PC-3 (cell line): ENCODE measurements at regions not wholly inside any gene's neighbourhood (a gene's known extent, or its start where the extent isn't known, plus 50 kb on each side); places are given as distances from the start of the nearest gene placed in this dataset.

Experiments used
- ATAC-seq: fragments of 200-7000 bp; cut with Tn5 transposase; 2 replicates; pipeline ENCODE4 v1.9.1; 2020; ENCODE audit warnings: mild to moderate bottlenecking, moderate library complexity
- BruUV-seq: library from RNA; stranded (reverse); fragments of 400-500 nt; replicated peaks from 2 replicates; lab custom pipeline; 2021; lab: Mats Ljungman, UMichigan
- CTCF ChIA-PET: fragments of 300-600 bp; sonication (Branson Sonifier 250); formaldehyde crosslinking; loops from one replicate; lab custom pipeline; 2022; ENCODE audit warnings: antibody characterized with exemption; lab: Charles Lee
- POLR2A ChIA-PET: fragments of 300-600 bp; sonication (Branson Sonifier 250); formaldehyde crosslinking; loops from one replicate; lab custom pipeline; 2022; ENCODE audit warnings: antibody characterized with exemption; ENCODE audit not compliant: unreplicated experiment; lab: Charles Lee
- DNase-seq: peaks from one replicate; pipeline ENCODE4 v3.0.0-alpha.2; 2015
- H2AFZ ChIP-seq: fragments of 300-600 bp; sonication (generic); 2 replicates; pipeline ENCODE4 v1.6.0; 2016; ENCODE audit warnings: antibody characterized with exemption, low read length
- H3F3A ChIP-seq: fragments of 300-600 bp; sonication (generic); one replicate; pipeline ENCODE4 v1.6.0; 2017; ENCODE audit warnings: antibody characterized with exemption, low read length, control low read depth, mild to moderate bottlenecking; ENCODE audit not compliant: unreplicated experiment
- H3K27ac ChIP-seq: fragments of 300-600 bp; sonication (generic); 2 replicates; pipeline ENCODE4 v1.5.1; 2016; ENCODE audit warnings: mild to moderate bottlenecking, low read length
- H3K27me3 ChIP-seq: fragments of 300-600 bp; sonication (generic); 2 replicates; pipeline ENCODE4 v1.6.1; 2016; ENCODE audit warnings: low read length, mixed read lengths
- H3K36me3 ChIP-seq: fragments of 300-600 bp; sonication (generic); 2 replicates; pipeline ENCODE4 v1.6.1; 2016; ENCODE audit warnings: low read depth, mixed run types, low read length, mixed read lengths
- H3K4me1 ChIP-seq: fragments of 300-600 bp; sonication (generic); 2 replicates; pipeline ENCODE4 v1.5.1; 2016; ENCODE audit warnings: low read length; ENCODE audit not compliant: insufficient read depth
- H3K4me2 ChIP-seq: fragments of 300-600 bp; sonication (generic); 2 replicates; pipeline ENCODE4 v1.6.0; 2016; ENCODE audit warnings: low read length
- H3K4me3 ChIP-seq: fragments of 300-600 bp; sonication (generic); 2 replicates; pipeline ENCODE4 v1.5.1; 2016; ENCODE audit warnings: mild to moderate bottlenecking, low read length, mixed read lengths
- H3K79me2 ChIP-seq: fragments of 300-600 bp; sonication (generic); 2 replicates; pipeline ENCODE4 v1.6.1; 2017; ENCODE audit warnings: low read length, mixed read lengths
- H3K9ac ChIP-seq: fragments of 300-600 bp; sonication (generic); 2 replicates; pipeline ENCODE4 v1.6.0; 2016; ENCODE audit warnings: mild to moderate bottlenecking, low read length
- H3K9me2 ChIP-seq: fragments of 300-600 bp; sonication (generic); replicated peaks from 2 replicates; pipeline ENCODE4 v1.6.1; 2016; ENCODE audit warnings: mixed run types, low read length, mixed read lengths
- H3K9me3 ChIP-seq: fragments of 300-600 bp; sonication (generic); 2 replicates; pipeline ENCODE4 v1.6.1; 2016; ENCODE audit warnings: low read length, mixed read lengths
- H4K20me1 ChIP-seq: fragments of 300-600 bp; sonication (generic); 2 replicates; pipeline ENCODE4 v1.6.1; 2016; ENCODE audit warnings: low read length, mixed read lengths
- EZH2 ChIP-seq: fragments of 300-600 bp; sonication (generic); IDR thresholded peaks from one replicate; pipeline ENCODE4 v1.6.1; 2017; ENCODE audit warnings: antibody characterized with exemption, mild to moderate bottlenecking, low read length; ENCODE audit not compliant: unreplicated experiment
- EZH2phosphoT487 ChIP-seq: fragments of 300-600 bp; sonication (generic); IDR thresholded peaks from 2 replicates; pipeline ENCODE4 v1.6.1; 2018; ENCODE audit warnings: mild to moderate bottlenecking, antibody characterized with exemption, low read length, borderline replicate concordance
- intact Hi-C: fragments of 100-400 bp; cut with micrococcal nuclease; formaldehyde crosslinking; loops from 2 replicates; pipeline ENCODE4 v1.9.0; 2023
- TF ChIP-seq, protein P1 (sequence below): fragments of 300-600 bp; sonication (generic); conservative IDR thresholded peaks from 2 replicates; pipeline ENCODE4 v1.5.1; 2017; ENCODE audit warnings: antibody characterized with exemption, low read depth, mild to moderate bottlenecking, low read length

DNA sequence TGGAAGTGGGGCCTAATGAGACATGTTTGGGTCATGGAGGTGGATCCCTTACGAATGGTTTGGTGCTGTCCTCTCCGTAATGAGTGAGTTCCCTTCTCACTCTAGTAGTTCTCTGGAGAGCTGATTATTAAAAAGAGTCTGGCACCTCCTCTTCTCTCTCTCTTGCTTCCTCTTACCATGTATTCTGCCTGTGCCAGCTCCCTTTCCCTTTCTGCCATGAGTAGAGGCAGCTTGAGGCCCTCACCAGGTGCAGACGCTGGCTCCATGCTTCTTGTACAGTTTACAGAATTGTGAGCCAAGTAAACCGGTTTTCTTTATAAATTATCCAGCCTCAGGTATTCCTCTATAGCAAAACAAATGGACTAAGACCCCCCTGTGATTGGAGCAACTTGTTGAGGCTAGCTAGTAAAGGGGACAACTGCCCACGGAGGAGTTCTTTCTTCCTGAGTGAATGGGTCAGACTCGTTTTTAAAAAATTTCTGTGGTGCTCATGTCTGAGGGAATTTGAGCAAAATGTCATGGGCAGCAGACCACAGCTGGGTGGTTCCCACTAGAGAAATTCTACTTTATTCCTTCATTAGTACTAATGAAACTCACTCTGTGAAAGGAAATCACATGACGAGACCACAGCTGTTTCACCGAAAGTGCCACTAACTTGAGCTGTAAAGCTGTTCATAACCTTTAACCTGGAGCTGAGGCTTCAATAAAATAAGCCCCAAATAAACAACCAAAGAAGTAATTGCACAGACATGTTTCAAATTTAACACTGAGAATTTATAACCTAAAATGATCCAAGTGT lies 210.0 kb downstream of the NFKBIZ start:
- H3K36me3 ChIP-seq: no peaks in the 10 kb centered on the region
- DNase-seq (no peak), ATAC-seq (no peak)
- H3F3A ChIP-seq: no peaks in the 10 kb centered on the region
- no peaks in the 10 kb centered on the region for H3K9me2 ChIP-seq
- H3K27me3 ChIP-seq: no peaks in the 10 kb centered on the region
- POLR2A ChIA-PET: no interaction called here
- H4K20me1 ChIP-seq: no peaks in the 10 kb centered on the region
- H3K9ac ChIP-seq: no peak overlapping the region
- H2AFZ ChIP-seq: no peak overlapping the region
- intact Hi-C loops: no loop called here
- no peaks in the 10 kb centered on the region for H3K9me3 ChIP-seq
- no TSS peak for BruUV-seq
- no peaks in the 10 kb centered on the region for H3K79me2 ChIP-seq
- TF ChIP-seq EZH2: no peak
- no peak for TF ChIP-seq EZH2phosphoT487
- TF ChIP-seq, protein P1, sequence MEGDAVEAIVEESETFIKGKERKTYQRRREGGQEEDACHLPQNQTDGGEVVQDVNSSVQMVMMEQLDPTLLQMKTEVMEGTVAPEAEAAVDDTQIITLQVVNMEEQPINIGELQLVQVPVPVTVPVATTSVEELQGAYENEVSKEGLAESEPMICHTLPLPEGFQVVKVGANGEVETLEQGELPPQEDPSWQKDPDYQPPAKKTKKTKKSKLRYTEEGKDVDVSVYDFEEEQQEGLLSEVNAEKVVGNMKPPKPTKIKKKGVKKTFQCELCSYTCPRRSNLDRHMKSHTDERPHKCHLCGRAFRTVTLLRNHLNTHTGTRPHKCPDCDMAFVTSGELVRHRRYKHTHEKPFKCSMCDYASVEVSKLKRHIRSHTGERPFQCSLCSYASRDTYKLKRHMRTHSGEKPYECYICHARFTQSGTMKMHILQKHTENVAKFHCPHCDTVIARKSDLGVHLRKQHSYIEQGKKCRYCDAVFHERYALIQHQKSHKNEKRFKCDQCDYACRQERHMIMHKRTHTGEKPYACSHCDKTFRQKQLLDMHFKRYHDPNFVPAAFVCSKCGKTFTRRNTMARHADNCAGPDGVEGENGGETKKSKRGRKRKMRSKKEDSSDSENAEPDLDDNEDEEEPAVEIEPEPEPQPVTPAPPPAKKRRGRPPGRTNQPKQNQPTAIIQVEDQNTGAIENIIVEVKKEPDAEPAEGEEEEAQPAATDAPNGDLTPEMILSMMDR: no peak
- CTCF ChIA-PET: no interaction called here
- peaks cover 7% of the 10 kb centered on the region for H3K4me1 ChIP-seq
- H3K27ac ChIP-seq: no peak overlapping the region
- H3K4me3 ChIP-seq: no peak overlapping the region
- H3K4me2 ChIP-seq: no peak overlapping the region

DNA sequence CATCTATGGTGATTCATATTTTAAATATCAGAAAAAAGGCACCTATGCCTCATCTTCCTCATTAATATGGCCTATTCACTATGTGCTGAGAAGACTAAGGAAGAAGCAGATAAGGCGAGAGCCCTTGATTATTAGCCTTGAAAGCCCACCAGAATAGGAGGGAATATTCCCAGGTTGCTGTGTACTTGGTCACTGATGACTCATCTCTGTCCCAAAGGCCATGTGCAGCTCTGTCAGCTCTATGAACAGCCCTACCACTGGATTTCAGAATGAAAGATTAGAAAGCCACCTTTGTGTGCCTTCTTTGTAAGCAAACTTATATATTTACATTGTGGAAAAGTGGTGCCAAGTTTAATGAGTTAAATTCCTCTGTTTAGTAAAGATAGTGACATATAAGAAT lies 211.5 kb downstream of the NFKBIZ start:
- peak; percentile 95 for ATAC-seq
- no peak overlapping the region for H2AFZ ChIP-seq

More for the DNA sequence above, 211.5 kb downstream of the NFKBIZ start:
- no peaks in the 10 kb centered on the region for H3F3A ChIP-seq
- H3K27ac ChIP-seq: peak overlapping the region; percentile 19; the same call in 1 of the 2 replicates
- no peaks in the 10 kb centered on the region for H3K79me2 ChIP-seq
- no peak overlapping the region for H3K4me3 ChIP-seq
- no peak overlapping the region for H3K4me2 ChIP-seq
- no peaks in the 10 kb centered on the region for H3K9me2 ChIP-seq
- no peaks in the 10 kb centered on the region for H4K20me1 ChIP-seq
- H3K9me3 ChIP-seq: no peaks in the 10 kb centered on the region
- DNase-seq: peak; percentile 63
- ChIA-PET POLR2A (no interaction called here), CTCF (no interaction called here)
- H3K36me3 ChIP-seq: no peaks in the 10 kb centered on the region
- peaks cover 7% of the 10 kb centered on the region for H3K4me1 ChIP-seq
- no TSS peak for BruUV-seq
- TF ChIP-seq, protein P1: no peak
- no peak for TF ChIP-seq EZH2phosphoT487
- no peak for TF ChIP-seq EZH2
- intact Hi-C loops: no loop called here
- no peak overlapping the region for H3K9ac ChIP-seq
- H3K27me3 ChIP-seq: no peaks in the 10 kb centered on the region
